Globus pallidus (tissue), 1 donor: ENCODE measurements at regions not wholly inside any gene's neighbourhood (a gene's known extent, or its start where the extent isn't known, plus 50 kb on each side); places are given as distances from the start of the nearest gene placed in this dataset.

Source experiments
- DNase-seq: peaks from one replicate; pipeline ENCODE4 v3.0.0-alpha.2; 2015; ENCODE audit warnings: low spot score

DNA sequence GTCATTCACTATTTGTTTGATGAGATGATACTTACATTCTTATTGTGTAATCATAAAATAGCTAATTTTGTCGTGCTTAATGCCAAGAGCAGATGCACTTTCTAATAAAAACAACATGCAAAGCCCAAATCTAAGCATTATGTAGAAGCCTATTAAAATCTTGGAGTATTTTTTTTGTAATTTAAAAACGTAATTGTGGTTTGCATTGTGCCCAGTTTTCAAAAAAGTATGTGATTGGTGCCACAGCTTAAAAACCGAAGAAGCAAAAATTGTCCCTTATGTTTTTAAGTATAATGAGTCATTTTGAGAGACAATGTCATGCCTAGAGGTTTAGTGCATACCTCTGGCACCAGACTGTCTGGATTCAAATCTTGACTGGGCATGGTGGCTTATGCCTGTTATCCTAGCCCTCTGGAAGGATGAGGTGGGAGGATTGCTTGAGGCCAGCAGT, 464.8 kb upstream of the RGS6 start:
- DNase-seq, result peak; percentile 38

- DNase-seq, result peak; percentile 82
These were observed 463.5 kb upstream of the RGS6 start for GRCh38 chr14:71468701-71469100.

DNA sequence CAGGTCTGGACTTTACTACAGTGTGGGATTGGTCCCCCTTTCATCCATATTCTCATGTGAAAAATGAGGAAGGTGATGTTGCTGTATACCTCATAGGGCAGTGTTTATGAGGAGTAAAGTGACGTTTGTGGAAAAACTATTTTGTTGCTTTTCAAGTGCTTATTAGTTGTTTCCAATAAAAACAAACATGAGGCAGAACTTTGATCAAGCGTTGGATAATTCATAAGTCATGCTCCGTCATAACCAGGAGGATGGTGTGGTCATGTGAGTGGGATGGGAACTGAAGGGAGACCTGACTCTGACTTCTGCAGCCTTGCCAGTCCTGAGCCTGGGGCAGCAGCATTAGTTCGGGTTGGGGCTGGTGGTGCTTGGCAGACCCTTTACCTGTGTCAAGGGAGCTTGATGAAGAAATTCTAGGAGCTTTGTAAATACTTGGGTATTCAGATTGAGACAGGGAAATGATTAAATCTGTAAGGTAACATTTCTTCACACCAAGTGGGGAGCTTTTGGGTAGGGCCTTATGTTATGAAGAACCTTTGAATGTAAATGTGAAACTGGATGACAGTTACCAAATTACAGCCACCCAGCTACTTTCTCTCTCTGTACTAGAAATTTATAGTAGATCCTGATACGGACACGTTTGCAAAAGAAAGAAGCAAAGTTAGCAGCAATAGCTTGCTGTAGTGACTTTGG, 462.4 kb upstream of the RGS6 start:
- no peak for DNase-seq

- no peak for DNase-seq
These were observed 460.4 kb upstream of the RGS6 start for GRCh38 chr14:71471634-71472355.

DNA sequence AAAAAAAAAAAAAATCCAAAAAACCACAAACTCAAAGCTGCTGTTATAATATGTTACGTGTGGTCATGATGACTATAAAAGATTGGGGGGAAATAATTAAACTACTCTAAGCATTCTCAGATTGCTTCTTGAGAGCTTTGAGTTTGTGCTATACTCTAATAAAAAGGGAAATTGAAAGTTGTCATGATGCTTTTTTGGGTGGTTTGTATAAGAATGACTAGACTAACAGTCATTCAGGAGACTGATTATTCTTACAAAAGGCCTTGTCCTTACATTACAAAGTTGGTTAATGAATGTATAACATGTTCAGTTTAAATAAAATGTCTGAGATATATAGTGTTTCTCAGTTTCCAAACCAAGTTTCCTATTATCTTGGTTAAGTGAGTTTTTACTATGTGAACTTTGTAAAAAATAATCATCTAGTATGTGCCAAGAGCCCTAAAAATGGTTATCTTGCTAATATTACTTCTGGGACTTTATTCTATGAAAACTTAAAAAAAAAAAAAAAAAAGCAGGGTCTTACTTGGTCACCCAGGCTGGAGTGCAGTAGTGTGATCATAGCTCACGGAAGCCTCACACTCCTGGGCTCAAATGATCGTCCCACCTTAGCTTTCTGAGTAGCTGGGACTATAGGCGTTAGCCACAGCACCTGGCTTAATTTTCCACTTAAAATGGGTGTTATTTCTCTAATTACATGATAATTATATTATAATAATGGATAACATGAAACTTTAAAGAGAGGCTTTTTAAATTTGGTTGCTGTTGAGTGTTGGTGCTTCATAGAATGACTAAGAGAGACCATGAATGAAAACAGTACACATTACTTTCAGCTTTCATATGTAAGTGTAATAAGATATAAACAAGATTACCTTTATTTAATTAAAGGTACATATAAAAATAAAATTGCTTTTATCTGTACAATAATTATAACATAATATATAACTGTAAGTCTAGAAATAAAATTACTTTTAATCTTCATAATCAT, 459.6 kb upstream of the RGS6 start:
- no peak for DNase-seq

DNA sequence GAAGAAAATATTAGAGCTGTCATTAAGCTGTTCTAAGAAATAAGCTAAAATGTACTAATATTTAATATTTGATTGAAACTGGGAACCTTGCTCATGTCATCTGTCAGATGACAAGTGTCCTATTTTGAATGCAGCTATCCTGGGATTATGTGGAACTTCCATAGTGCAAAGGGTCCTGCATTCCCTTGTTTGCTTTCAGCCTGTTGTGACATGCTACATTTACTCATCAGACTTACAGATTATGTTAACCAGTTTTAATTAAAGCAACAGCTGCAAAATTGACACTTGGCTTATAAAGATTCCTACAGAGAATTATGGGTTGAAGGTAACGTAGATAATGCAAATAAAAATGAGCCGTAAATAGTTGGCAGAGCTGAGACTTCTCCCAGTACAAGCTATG, 458.4 kb upstream of the RGS6 start:
- no peak for DNase-seq

DNA sequence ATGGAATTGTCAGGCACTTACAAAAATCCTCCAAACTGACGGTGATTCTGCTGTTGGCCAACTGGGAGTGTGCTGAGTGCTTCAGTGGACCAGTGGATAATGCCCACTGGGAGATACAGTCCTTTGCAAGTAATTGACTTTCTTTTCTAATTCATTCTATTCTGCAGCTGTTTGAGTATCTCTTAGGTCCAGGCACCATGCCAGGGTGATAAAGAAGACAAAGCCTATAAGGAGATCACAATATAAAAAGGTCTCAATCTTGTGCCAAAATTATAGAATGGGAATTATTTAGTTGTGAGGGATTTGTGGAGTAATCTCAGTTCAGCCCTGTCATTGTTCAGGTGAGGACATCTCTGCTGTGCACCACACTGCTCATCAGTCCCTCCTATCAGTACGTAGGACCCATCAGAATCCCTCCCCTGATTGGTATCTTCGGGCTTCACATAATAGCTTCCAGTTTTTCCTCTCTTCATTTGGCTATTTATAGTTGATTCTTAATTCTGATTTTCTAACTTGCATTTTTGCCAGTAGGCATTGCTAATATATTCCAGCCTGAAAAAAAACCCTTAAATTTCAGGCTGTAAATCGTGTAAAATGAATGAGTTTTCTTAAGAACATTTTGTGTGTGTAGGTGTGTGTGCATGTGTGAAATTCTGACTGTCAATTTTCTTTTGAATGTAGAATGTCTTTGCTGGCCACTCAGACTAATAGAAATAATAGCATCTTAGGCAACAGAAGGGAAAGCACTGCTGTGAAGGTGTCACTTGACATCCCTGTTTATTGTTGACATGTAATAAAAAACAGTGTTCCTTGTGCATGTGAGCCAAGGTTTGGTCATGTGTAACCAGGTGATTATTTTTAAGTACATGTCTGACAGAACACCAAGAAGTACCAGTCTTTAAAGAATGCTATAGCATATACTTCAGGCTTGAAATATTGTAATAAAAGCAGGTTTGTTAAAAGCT, 457.6 kb upstream of the RGS6 start:
- DNase-seq, result no peak

- DNase-seq, result no peak
These were observed 456.3 kb upstream of the RGS6 start for GRCh38 chr14:71475916-71476315.

DNA sequence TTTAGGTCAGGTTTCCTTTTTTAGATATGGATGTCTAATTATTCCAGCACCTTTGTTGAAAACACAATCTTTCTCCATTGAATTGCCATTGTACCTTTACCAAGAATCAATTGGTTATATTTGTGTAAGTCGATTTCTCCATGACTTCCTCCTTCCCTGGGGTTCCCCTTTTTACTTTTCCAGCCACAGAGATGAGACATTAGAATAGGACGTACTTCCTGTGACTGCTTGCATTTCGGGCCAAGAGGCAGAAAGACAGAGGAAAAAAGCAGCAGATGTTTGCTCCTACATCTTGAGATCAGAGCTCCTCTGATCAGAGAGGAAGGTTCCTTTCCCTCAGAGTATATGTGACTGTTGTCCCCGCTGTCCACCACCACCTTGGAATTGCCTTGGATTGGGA, 453.7 kb upstream of the RGS6 start:
- DNase-seq, result peak; percentile 54

DNA sequence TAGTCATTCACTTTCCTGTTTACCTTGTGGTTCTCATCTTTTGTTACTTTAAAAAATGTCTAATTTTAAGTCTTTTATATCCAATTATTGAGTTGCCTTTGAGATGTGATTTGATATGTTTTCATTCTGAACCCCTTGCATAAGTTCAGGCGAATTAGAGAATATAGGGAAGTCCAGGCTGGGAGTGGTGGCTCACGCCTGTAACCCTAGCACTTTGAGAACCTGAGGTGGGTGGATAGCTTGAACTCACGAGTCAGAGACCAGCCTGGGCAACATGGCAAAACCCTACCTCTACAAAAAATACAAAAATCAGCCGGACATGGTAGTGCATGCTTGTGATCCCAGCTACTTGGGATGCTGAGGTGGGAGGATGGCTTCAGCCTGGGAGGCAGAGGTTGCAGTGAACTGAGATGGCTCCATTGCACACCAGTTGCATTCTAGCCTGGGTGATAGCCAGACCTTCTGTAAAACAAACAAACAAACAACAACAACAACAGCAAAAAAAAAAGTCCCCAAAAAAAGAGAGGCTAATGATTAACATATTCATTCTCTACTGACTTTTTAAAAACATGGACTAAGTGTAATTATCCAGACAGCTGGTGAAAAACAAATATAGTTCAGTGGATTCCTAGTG, 451.1 kb upstream of the RGS6 start:
- no peak for DNase-seq

GRCh38 chr14:71482671-71483070, 449.6 kb upstream of the RGS6 start:
- DNase-seq, result no peak

DNA sequence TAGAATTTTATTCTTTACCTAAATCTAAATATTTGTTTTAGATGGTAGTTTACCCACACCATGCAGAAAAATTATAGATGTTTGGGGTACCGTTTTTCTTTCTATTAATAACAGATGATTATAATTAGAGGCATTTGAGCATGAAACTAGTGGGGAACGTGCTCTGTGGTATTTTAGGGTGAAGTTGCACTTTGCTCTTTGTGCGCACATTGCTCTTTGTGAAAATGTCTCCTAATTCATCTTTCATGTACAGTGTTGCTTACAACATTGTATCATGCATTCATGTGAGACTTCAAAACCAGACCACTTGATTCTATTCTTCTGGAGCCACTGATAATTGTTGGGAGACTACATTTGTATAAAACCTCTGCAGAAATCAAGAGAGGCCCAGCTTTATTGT, 449.1 kb upstream of the RGS6 start:
- DNase-seq, result no peak

- DNase-seq, result no peak
These were observed 446.4 kb upstream of the RGS6 start for GRCh38 chr14:71485833-71486232.

- DNase-seq, result no peak
These were observed 445.9 kb upstream of the RGS6 start for GRCh38 chr14:71486279-71486678.

- DNase-seq, result no peak
These were observed 444.8 kb upstream of the RGS6 start for GRCh38 chr14:71487449-71487848.

DNA sequence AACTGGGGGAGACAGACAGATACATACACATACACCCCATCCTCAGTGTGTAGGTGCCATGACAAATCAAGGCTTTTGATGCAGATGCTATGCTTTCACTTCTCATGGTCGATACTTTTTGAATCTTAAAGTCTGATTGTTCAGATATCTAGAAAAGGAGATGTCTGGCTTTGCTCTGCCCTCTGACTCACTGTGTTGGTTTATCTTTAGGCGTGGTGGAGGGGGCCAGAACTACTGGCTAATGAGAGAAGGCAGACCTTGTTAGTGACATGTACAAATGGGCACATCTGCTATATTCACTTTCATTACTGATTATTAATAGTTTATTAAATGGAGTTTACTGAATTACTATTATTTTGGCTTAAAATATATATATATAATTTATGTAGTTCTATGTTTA, 444.3 kb upstream of the RGS6 start:
- DNase-seq, result no peak

DNA sequence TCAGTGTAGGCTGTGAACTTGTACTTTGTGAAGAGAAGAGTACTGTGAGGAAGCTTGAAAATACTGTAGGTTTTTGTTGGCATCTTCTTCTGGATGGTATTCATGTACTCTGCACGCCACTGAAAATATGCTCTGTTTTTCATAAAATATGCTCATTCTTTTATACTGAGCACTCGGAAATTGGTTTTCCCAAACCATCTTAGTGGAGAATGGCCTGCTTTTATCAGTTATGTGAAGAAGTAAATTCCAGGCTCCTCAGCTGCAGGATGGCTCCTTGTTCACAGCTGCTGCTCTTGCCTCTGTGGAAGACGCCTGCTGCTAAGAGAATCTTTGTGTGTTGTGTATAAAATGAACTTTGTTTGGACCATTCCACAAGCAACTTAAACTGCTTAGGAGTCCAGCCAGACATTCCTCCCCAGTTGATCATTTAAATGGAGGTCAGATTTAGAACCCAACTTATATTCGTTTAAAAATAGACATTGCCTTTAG, 443.5 kb upstream of the RGS6 start:
- DNase-seq, result no peak

DNA sequence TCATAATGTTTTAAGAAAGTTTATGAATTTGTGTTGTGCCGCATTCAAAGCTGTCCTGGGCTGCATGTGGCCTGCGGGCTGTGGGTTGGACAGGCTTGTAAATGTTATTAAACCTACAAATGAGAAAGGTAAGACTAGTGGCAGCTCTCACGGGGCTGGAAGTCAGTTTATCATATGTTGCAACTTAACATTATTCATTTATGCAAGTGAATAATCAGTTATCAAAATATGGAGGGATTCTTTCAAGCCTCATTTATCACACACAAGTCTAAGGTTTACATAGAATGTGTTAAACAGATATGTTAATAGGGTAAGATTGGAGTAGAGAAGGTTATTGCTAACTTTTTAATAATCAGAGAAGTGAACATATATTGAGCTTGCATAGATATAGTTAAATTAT, 442.5 kb upstream of the RGS6 start:
- no peak for DNase-seq

DNA sequence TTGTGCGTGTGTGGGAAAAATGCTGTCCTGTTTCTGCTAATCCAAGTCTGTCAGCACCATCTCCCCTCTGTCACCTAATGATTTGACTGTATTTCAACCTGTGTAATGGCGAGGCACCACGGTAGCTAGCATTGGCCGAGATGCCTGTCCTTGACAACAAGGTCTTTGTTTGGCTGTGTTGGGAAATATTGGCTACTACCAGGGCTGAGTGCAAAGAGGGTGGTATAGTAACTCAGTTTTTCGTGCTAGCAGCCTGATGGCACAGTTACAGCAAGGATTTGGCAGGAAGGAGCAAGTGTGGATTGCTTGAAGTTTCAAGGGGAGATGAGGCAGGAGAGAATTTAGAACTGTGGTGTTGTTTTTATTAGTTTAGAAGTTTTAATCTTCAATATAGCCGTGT, 440.3 kb upstream of the RGS6 start:
- DNase-seq, result peak; percentile 55

DNA sequence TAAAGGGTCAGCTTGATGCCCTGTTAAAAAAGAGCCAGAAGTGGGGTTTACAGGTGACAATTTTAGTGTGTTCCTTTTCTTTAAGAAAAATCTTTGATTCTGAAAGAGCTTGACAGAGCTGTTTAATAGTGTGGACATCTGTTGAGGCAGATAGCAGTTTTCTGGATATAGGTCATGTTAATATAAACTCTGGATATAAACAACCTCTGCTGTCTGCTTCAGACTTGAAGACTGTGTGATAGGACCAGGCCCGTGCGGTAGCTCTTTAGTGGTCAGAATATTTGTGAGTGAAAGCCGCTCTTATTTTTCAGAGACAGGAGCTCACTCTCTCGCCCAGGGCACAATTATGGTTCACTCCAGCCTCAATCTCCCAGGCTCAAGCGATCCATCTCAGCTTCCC, 439.9 kb upstream of the RGS6 start:
- DNase-seq, result no peak

DNA sequence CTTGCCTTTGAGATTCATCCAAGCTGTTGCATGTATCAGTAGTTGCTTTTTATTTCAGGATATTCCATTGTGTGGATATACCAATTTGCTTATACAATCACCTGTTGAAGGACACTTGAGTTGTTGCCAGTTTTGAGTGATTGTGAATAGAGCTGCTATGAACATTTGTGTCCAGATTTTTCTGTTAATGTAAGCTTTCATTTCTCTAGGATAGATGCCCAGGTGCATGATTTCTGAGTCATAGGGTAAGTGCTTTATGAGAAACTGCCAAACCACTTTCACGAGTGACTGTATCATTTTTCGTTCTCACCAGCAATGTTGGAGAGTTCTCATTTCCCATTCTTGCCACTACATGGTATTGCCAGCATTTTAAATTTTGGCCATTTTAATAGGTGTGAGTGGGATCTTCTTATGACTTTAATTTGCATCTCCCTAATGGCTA, 434.6 kb upstream of the RGS6 start:
- no peak for DNase-seq
